ENCODE measurements at regions not wholly inside any gene's neighbourhood (a gene's known extent, or its start where the extent isn't known, plus 50 kb on each side); places are given as distances from the start of the nearest gene placed in this dataset.

DNA sequence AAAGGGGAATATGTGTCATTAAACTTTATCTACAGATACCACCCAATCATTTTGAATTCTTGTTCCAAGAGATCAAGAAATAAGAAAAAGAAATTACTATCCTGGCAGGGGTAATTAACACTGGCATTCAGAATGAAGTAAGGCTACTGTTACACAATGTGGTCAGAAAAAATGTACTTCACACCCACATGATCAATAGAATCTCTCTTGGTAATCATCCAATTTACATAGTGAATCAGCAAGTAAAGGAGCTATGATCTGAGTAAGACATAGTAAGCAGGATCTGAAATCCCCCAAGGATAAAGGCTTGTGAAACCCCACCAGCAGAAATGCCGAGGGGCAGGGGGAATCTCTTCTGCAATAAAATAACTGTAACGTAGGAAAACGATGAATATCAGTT is 466.5 kb downstream of the FAM181B start:
- Histone ChIP-seq H3K9ac (ENCODE audit: insufficient read length, low read depth) (no peak overlapping the region), H3K27me3 (ENCODE audit: insufficient read depth, insufficient read length) (no peaks in the 10 kb centered on the region), H3K9me3 (ENCODE audit: insufficient read depth, low read length) (no peaks in the 10 kb centered on the region), H3K4me3 (ENCODE audit: insufficient read length, low read depth) (no peak overlapping the region), H3K4me1 (ENCODE audit: insufficient read depth, insufficient read length) (no peaks in the 10 kb centered on the region), H3K36me3 (ENCODE audit: insufficient read depth, insufficient read length, low read length) (no peaks in the 10 kb centered on the region)
- DNase-seq (ENCODE audit: low read depth, low spot score): no peak
- TF ChIP-seq SUZ12 (IDR thresholded peaks at IDR 0.05; ENCODE audit: extremely low read depth, insufficient read depth, insufficient read length) (no peak), YY1 (IDR thresholded peaks at IDR 0.05; ENCODE audit: insufficient read depth, insufficient read length) (no peak), ZNF274 (IDR thresholded peaks at IDR 0.05; ENCODE audit: low read depth, low read length) (no peak)

- DNase-seq (ENCODE audit: low read depth, low spot score): no peak
- Histone ChIP-seq H3K36me3 (ENCODE audit: insufficient read depth, insufficient read length, low read length) (no peaks in the 10 kb centered on the region), H3K9ac (ENCODE audit: insufficient read length, low read depth) (no peak overlapping the region), H3K27me3 (ENCODE audit: insufficient read depth, insufficient read length) (no peaks in the 10 kb centered on the region), H3K9me3 (ENCODE audit: insufficient read depth, low read length) (no peaks in the 10 kb centered on the region), H3K4me3 (ENCODE audit: insufficient read length, low read depth) (no peak overlapping the region), H3K4me1 (ENCODE audit: insufficient read depth, insufficient read length) (no peaks in the 10 kb centered on the region)
- TF ChIP-seq ZNF274 (IDR thresholded peaks at IDR 0.05; ENCODE audit: low read depth, low read length) (no peak), YY1 (IDR thresholded peaks at IDR 0.05; ENCODE audit: insufficient read depth, insufficient read length) (no peak), SUZ12 (IDR thresholded peaks at IDR 0.05; ENCODE audit: extremely low read depth, insufficient read depth, insufficient read length) (no peak)
These were observed 472.3 kb downstream of the FAM181B start for GRCh38 chr11:82261367-82261766.

- no peaks in the 10 kb centered on the region for H3K4me1 ChIP-seq (ENCODE audit: insufficient read depth, insufficient read length)
- no peak for DNase-seq (ENCODE audit: low read depth, low spot score)
- TF ChIP-seq YY1 (IDR thresholded peaks at IDR 0.05; ENCODE audit: insufficient read depth, insufficient read length) (no peak), ZNF274 (IDR thresholded peaks at IDR 0.05; ENCODE audit: low read depth, low read length) (no peak), SUZ12 (IDR thresholded peaks at IDR 0.05; ENCODE audit: extremely low read depth, insufficient read depth, insufficient read length) (no peak)
- no peaks in the 10 kb centered on the region for H3K36me3 ChIP-seq (ENCODE audit: insufficient read depth, insufficient read length, low read length)
- H3K9ac ChIP-seq (ENCODE audit: insufficient read length, low read depth): no peak overlapping the region
- no peak overlapping the region for H3K4me3 ChIP-seq (ENCODE audit: insufficient read length, low read depth)
- no peaks in the 10 kb centered on the region for H3K9me3 ChIP-seq (ENCODE audit: insufficient read depth, low read length)
- no peaks in the 10 kb centered on the region for H3K27me3 ChIP-seq (ENCODE audit: insufficient read depth, insufficient read length)
These were observed 483.6 kb downstream of the FAM181B start for GRCh38 chr11:82250047-82250446.

- H3K9me3 ChIP-seq (ENCODE audit: insufficient read depth, low read length): no peaks in the 10 kb centered on the region
- H3K4me1 ChIP-seq (ENCODE audit: insufficient read depth, insufficient read length): no peaks in the 10 kb centered on the region
- TF ChIP-seq SUZ12 (IDR thresholded peaks at IDR 0.05; ENCODE audit: extremely low read depth, insufficient read depth, insufficient read length) (no peak), ZNF274 (IDR thresholded peaks at IDR 0.05; ENCODE audit: low read depth, low read length) (no peak), YY1 (IDR thresholded peaks at IDR 0.05; ENCODE audit: insufficient read depth, insufficient read length) (no peak)
- no peaks in the 10 kb centered on the region for H3K27me3 ChIP-seq (ENCODE audit: insufficient read depth, insufficient read length)
- H3K4me3 ChIP-seq (ENCODE audit: insufficient read length, low read depth): no peak overlapping the region
- H3K36me3 ChIP-seq (ENCODE audit: insufficient read depth, insufficient read length, low read length): no peaks in the 10 kb centered on the region
- no peak for DNase-seq (ENCODE audit: low read depth, low spot score)
- no peak overlapping the region for H3K9ac ChIP-seq (ENCODE audit: insufficient read length, low read depth)
These were observed 486.7 kb downstream of the FAM181B start for GRCh38 chr11:82246926-82247325.

DNA sequence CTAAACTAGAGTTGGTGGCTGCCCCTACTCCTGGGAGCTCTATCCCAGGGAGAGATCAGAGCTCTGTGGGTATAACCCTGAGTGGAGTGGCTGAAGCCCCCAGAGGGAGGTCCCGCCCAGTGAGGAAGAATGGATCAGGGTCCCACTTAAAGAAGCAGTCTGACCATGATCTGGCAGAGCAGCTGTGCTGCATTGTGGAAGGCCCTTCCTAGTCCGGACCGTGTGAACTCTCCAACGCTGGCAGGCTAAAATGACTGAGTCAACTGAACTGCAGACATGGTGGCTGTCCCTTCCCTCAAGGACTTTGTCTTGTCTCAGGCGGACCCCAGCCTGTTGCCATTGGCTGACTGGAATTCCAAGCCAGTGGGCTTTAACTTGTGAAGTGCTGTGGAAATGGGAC is 494.2 kb downstream of the FAM181B start:
- Histone ChIP-seq H3K9ac (ENCODE audit: insufficient read length, low read depth) (no peak overlapping the region), H3K4me3 (ENCODE audit: insufficient read length, low read depth) (no peak overlapping the region), H3K4me1 (ENCODE audit: insufficient read depth, insufficient read length) (no peaks in the 10 kb centered on the region), H3K27me3 (ENCODE audit: insufficient read depth, insufficient read length) (no peaks in the 10 kb centered on the region), H3K9me3 (ENCODE audit: insufficient read depth, low read length) (no peaks in the 10 kb centered on the region), H3K36me3 (ENCODE audit: insufficient read depth, insufficient read length, low read length) (no peaks in the 10 kb centered on the region)
- TF ChIP-seq SUZ12 (IDR thresholded peaks at IDR 0.05; ENCODE audit: extremely low read depth, insufficient read depth, insufficient read length) (no peak), YY1 (IDR thresholded peaks at IDR 0.05; ENCODE audit: insufficient read depth, insufficient read length) (no peak), ZNF274 (IDR thresholded peaks at IDR 0.05; ENCODE audit: low read depth, low read length) (no peak)
- no peak for DNase-seq (ENCODE audit: low read depth, low spot score)

DNA sequence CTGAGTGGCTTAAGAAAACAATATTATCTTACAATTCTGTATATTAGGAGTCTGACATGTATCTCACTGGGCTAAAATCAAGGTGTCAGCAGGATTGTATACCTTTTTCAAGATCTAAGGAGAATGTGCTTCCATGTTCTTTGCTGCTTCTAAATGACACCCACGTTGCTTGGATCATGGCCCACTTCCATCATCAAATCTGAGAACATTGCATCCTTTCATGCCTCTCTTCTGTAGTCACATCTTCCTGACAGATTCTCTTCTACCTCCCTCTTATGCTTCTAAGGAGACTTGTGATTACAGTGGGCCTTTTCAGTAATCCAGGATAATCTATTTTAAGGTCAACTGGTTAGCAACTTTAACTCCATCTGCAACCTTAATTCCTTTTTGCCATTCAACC is 499.4 kb downstream of the FAM181B start:
- DNase-seq (ENCODE audit: low read depth, low spot score): no peak
- no peaks in the 10 kb centered on the region for H3K4me1 ChIP-seq (ENCODE audit: insufficient read depth, insufficient read length)
- H3K27me3 ChIP-seq (ENCODE audit: insufficient read depth, insufficient read length): no peaks in the 10 kb centered on the region
- H3K4me3 ChIP-seq (ENCODE audit: insufficient read length, low read depth): no peak overlapping the region
- H3K36me3 ChIP-seq (ENCODE audit: insufficient read depth, insufficient read length, low read length): no peaks in the 10 kb centered on the region
- no peak for TF ChIP-seq ZNF274 (IDR thresholded peaks at IDR 0.05; ENCODE audit: low read depth, low read length)
- TF ChIP-seq YY1 (IDR thresholded peaks at IDR 0.05; ENCODE audit: insufficient read depth, insufficient read length): no peak
- no peak for TF ChIP-seq SUZ12 (IDR thresholded peaks at IDR 0.05; ENCODE audit: extremely low read depth, insufficient read depth, insufficient read length)
- H3K9ac ChIP-seq (ENCODE audit: insufficient read length, low read depth): no peak overlapping the region
- no peaks in the 10 kb centered on the region for H3K9me3 ChIP-seq (ENCODE audit: insufficient read depth, low read length)

DNA sequence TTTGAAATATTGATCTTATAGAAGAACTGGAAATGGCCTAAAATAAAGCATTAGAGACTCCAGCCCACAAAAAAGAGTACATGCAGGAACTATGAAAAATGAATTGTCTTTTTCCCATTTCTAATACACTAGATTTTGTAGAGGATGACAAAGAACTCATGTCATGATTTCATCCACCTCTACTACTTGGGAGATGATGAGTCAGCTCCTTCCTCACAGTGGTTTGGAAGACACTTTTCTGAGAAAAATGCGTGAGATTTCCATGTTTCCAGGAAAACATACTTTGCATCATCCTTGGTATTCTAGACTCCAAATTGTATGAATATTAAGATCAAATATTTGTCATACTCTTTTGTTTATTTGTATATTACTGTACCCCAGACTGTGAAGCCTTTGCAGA is 500.5 kb downstream of the FAM181B start:
- H3K9me3 ChIP-seq (ENCODE audit: insufficient read depth, low read length): no peaks in the 10 kb centered on the region
- H3K36me3 ChIP-seq (ENCODE audit: insufficient read depth, insufficient read length, low read length): no peaks in the 10 kb centered on the region
- H3K4me1 ChIP-seq (ENCODE audit: insufficient read depth, insufficient read length): no peaks in the 10 kb centered on the region
- H3K4me3 ChIP-seq (ENCODE audit: insufficient read length, low read depth): no peak overlapping the region
- H3K27me3 ChIP-seq (ENCODE audit: insufficient read depth, insufficient read length): no peaks in the 10 kb centered on the region
- DNase-seq (ENCODE audit: low read depth, low spot score): no peak
- no peak overlapping the region for H3K9ac ChIP-seq (ENCODE audit: insufficient read length, low read depth)
- TF ChIP-seq SUZ12 (IDR thresholded peaks at IDR 0.05; ENCODE audit: extremely low read depth, insufficient read depth, insufficient read length) (no peak), ZNF274 (IDR thresholded peaks at IDR 0.05; ENCODE audit: low read depth, low read length) (no peak), YY1 (IDR thresholded peaks at IDR 0.05; ENCODE audit: insufficient read depth, insufficient read length) (no peak)

DNA sequence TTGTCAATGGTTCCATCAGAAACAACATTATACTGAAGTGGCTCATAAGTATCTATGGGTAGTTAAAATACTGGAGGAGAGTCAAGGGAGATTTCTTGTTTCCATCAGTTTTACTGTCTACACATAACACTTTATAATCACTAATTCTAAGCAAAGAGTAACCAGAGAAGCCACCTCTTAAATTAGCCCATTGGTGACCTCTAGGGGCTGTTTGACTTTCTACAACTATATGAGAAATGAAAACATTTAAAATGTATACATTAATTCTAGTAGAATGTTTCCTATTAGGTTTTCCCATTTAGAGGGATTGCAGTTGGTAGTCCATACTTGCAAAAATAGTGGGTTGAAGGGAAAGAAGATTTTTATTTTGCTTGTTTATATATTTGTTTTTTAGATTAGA is 504.3 kb downstream of the FAM181B start:
- Histone ChIP-seq H3K4me3 (ENCODE audit: insufficient read length, low read depth) (no peak overlapping the region), H3K27me3 (ENCODE audit: insufficient read depth, insufficient read length) (no peaks in the 10 kb centered on the region), H3K4me1 (ENCODE audit: insufficient read depth, insufficient read length) (no peaks in the 10 kb centered on the region), H3K9me3 (ENCODE audit: insufficient read depth, low read length) (no peaks in the 10 kb centered on the region), H3K9ac (ENCODE audit: insufficient read length, low read depth) (no peak overlapping the region), H3K36me3 (ENCODE audit: insufficient read depth, insufficient read length, low read length) (no peaks in the 10 kb centered on the region)
- TF ChIP-seq ZNF274 (IDR thresholded peaks at IDR 0.05; ENCODE audit: low read depth, low read length) (no peak), YY1 (IDR thresholded peaks at IDR 0.05; ENCODE audit: insufficient read depth, insufficient read length) (no peak), SUZ12 (IDR thresholded peaks at IDR 0.05; ENCODE audit: extremely low read depth, insufficient read depth, insufficient read length) (no peak)
- DNase-seq (ENCODE audit: low read depth, low spot score): peak; percentile 18
